Neural cell (in vitro differentiated cells): ENCODE measurements at regions not wholly inside any gene's neighbourhood (a gene's known extent, or its start where the extent isn't known, plus 50 kb on each side); places are given as distances from the start of the nearest gene placed in this dataset.

Source experiments
- CTCF ChIP-seq: fragments of 450-650 bp; IDR thresholded peaks from 2 replicates; pipeline ENCODE4 v1.5.1; 2014; ENCODE audit warnings: antibody characterized with exemption, mild to moderate bottlenecking, moderate library complexity; ENCODE audit not compliant: poor library complexity, severe bottlenecking
- EZH2 ChIP-seq: fragments of 200-600, 300-800 bp; shearing (Covaris generic), sonication (generic); IDR thresholded peaks from 2 replicates; pipeline ENCODE4 v1.6.1; 2014; ENCODE audit warnings: antibody characterized with exemption, low read length, borderline replicate concordance, mild to moderate bottlenecking; ENCODE audit not compliant: insufficient read depth, poor library complexity, severe bottlenecking
- POLR2AphosphoS5 ChIP-seq: IDR thresholded peaks from 2 replicates; pipeline ENCODE4 v1.6.1; 2012
- SMC3 ChIP-seq: fragments of 450-650 bp; conservative IDR thresholded peaks from 2 replicates; pipeline ENCODE4 v1.6.1; 2014; ENCODE audit warnings: antibody characterized with exemption, mild to moderate bottlenecking, moderate library complexity; ENCODE audit not compliant: poor library complexity
- TAF1 ChIP-seq: IDR thresholded peaks from 2 replicates; pipeline ENCODE4 v1.6.1; 2012; ENCODE audit warnings: low read depth

- TF ChIP-seq CTCF = no peak
- no peak for TF ChIP-seq TAF1
- TF ChIP-seq EZH2 = no peak
- TF ChIP-seq POLR2AphosphoS5 = no peak
- TF ChIP-seq SMC3 = no peak
Observed at GRCh38 chr10:33501161-33501560, 166.7 kb upstream of the NRP1 start.
